Activated CD4-positive, alpha-beta memory T cell treated with anti-CD3 and anti-CD28 coated beads for 36 hours (primary cell): ENCODE measurements at regions not wholly inside any gene's neighbourhood (a gene's known extent, or its start where the extent isn't known, plus 50 kb on each side); places are given as distances from the start of the nearest gene placed in this dataset.

ENCODE experiments used
- CTCF ChIA-PET: fragments of 350-600 bp; sonication (Branson Sonifier 250); formaldehyde crosslinking; loops from one replicate; lab custom pipeline; 2021; ENCODE audit warnings: antibody characterized with exemption, inconsistent platforms; lab: Charles Lee
- POLR2A ChIA-PET: fragments of 350-600 bp; sonication (Branson Sonifier 250); formaldehyde crosslinking; loops from one replicate; lab custom pipeline; 2021; ENCODE audit warnings: antibody characterized with exemption; lab: Charles Lee
- DNase-seq: peaks from one replicate; pipeline ENCODE4 v3.0.0-alpha.2; 2020
- H3K27ac Mint-ChIP-seq: one replicate; pipeline ENCODE4 v1.8.0; 2021; ENCODE audit warnings: mixed read lengths
- H3K27me3 Mint-ChIP-seq: one replicate; pipeline ENCODE4 v1.8.0; 2021; ENCODE audit warnings: mixed read lengths
- H3K36me3 Mint-ChIP-seq: one replicate; pipeline ENCODE4 v1.8.0; 2021; ENCODE audit warnings: mixed read lengths
- H3K4me1 Mint-ChIP-seq: one replicate; pipeline ENCODE4 v1.8.0; 2021; ENCODE audit warnings: low read depth, mixed read lengths
- H3K4me3 Mint-ChIP-seq: one replicate; pipeline ENCODE4 v1.8.0; 2021; ENCODE audit warnings: mild to moderate bottlenecking, mixed read lengths
- H3K9me3 Mint-ChIP-seq: one replicate; pipeline ENCODE4 v1.8.0; 2021; ENCODE audit warnings: mixed read lengths
- intact Hi-C: fragments of 100-400 bp; cut with micrococcal nuclease; formaldehyde crosslinking; loops from one replicate; pipeline ENCODE4 v1.15.1; 2023

DNA sequence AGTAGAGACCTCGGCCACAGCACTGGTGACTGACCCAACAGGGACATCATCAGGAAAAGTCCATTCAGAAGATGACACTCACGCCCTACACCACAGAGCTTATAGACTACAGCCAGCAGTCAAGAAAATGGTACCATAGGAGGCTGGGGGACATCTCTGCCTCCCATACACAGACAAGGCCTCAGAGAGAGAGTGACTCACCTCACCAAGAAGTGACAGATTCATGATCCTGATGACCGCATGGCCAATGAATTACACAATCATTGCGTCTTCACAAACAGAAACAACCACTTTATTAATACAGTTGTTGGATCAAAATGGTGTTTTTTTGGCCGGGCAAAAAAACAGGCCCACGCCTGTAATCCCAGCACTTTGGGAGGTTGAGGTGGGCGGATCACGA lies 260.8 kb upstream of the TSHZ3 start:
- H3K4me1 Mint-ChIP-seq = no peaks in the 10 kb centered on the region
- no peak overlapping the region for H3K27ac Mint-ChIP-seq
- intact Hi-C loops = no loop called here

DNA sequence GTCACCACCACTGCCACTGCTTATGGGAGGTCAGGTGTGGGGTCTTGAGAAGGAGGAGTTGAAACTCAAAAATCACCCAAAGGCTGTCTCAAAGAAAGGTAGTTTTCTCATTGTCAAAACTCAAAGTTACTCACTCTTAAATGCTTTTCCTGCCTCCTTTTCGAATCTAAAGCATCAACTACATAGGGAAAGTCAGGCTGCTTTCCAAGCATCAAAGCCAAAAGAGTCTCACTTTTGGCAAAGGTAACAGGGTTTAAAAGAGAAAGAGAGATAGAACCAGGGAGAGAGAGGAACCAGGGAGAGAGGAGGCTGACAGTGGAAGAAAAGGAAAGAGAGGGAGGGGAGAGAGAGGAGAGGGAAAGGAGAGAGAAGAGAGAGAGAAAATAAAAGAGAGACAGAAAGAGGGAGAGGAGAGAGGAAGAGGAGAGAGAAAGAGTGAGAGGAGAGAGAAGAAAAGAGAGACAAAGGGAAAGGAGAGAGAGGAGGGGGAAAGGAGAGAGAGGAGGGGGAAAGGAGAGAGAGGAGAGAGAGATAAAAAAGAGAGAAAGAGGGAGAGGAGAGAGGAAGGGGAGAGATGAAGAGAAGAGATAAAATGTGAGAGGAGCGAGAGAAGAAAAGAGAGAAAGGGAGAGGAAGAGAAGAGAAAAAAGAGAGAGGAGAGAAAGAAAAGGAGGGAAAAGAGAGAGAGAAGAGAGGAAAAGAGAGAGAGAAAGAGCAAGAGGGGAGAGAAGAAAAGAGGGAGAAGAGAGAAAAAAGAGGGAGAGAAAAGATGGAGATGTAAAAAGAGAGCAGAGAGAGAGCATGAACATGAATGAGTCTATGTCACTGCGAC lies 262.0 kb upstream of the TSHZ3 start:
- Mint-ChIP-seq H3K9me3 (no peaks in the 10 kb centered on the region), H3K4me3 (no peak overlapping the region), H3K27ac (no peak overlapping the region), H3K4me1 (no peaks in the 10 kb centered on the region), H3K36me3 (no peaks in the 10 kb centered on the region), H3K27me3 (no peaks in the 10 kb centered on the region)
- intact Hi-C loops = no loop called here
- no peak for DNase-seq
- CTCF ChIA-PET = no interaction called here
- POLR2A ChIA-PET = no interaction called here

More for the DNA sequence above, 260.8 kb upstream of the TSHZ3 start:
- ChIA-PET POLR2A (no interaction called here), CTCF (no interaction called here)
- no peaks in the 10 kb centered on the region for H3K9me3 Mint-ChIP-seq
- H3K36me3 Mint-ChIP-seq = no peaks in the 10 kb centered on the region
- no peaks in the 10 kb centered on the region for H3K27me3 Mint-ChIP-seq
- no peak overlapping the region for H3K4me3 Mint-ChIP-seq
- no peak for DNase-seq

- no peaks in the 10 kb centered on the region for H3K27me3 Mint-ChIP-seq
- no peaks in the 10 kb centered on the region for H3K36me3 Mint-ChIP-seq
- ChIA-PET CTCF (no interaction called here), POLR2A (no interaction called here)
- H3K27ac Mint-ChIP-seq = no peak overlapping the region
- intact Hi-C loops = no loop called here
- no peaks in the 10 kb centered on the region for H3K9me3 Mint-ChIP-seq
- no peak for DNase-seq
- no peaks in the 10 kb centered on the region for H3K4me1 Mint-ChIP-seq
- H3K4me3 Mint-ChIP-seq = no peak overlapping the region
Measured at GRCh38 chr19:31612873-31613272, 263.6 kb upstream of the TSHZ3 start.

- Mint-ChIP-seq H3K27me3 (no peaks in the 10 kb centered on the region), H3K36me3 (no peaks in the 10 kb centered on the region), H3K4me1 (no peaks in the 10 kb centered on the region), H3K9me3 (no peaks in the 10 kb centered on the region), H3K4me3 (no peak overlapping the region), H3K27ac (no peak overlapping the region)
- ChIA-PET CTCF (no interaction called here), POLR2A (no interaction called here)
- no peak for DNase-seq
- intact Hi-C loops = no loop called here
Measured at GRCh38 chr19:31613683-31614219, 264.5 kb upstream of the TSHZ3 start.

DNA sequence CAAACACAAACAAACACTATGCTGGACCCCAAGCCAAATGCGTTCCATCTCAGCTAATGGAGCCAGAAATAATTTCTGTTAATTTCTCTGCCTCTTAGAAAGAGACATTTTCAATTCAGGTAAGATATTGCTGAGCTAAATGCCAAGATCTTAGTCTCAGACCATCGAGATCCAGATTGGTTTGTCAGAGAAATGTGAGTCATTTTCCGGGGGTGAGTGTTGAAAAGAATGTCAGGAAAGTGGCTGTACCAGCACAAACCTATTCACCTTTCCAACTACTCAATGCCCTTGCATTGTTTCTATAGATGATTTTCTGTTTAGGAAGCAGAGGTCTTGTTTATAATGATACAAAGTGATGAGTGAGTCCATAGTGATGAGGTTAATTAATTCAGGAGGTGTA lies 266.8 kb upstream of the TSHZ3 start:
- H3K4me1 Mint-ChIP-seq = no peaks in the 10 kb centered on the region
- DNase-seq = no peak
- H3K4me3 Mint-ChIP-seq = no peak overlapping the region
- no peak overlapping the region for H3K27ac Mint-ChIP-seq
- no peaks in the 10 kb centered on the region for H3K9me3 Mint-ChIP-seq
- intact Hi-C loops = no loop called here
- POLR2A ChIA-PET = no interaction called here
- CTCF ChIA-PET = no interaction called here
- H3K27me3 Mint-ChIP-seq = no peaks in the 10 kb centered on the region
- H3K36me3 Mint-ChIP-seq = no peaks in the 10 kb centered on the region

GRCh38 chr19:31617010-31617585 lies 267.9 kb upstream of the TSHZ3 start:
- ChIA-PET POLR2A (no interaction called here), CTCF (no interaction called here)
- H3K4me3 Mint-ChIP-seq = no peak overlapping the region
- no peaks in the 10 kb centered on the region for H3K27me3 Mint-ChIP-seq
- H3K36me3 Mint-ChIP-seq = no peaks in the 10 kb centered on the region
- peaks cover 3% of the 10 kb centered on the region for H3K9me3 Mint-ChIP-seq
- no peaks in the 10 kb centered on the region for H3K4me1 Mint-ChIP-seq
- intact Hi-C loops = no loop called here
- no peak for DNase-seq
- no peak overlapping the region for H3K27ac Mint-ChIP-seq

- no peak for DNase-seq
- H3K4me1 Mint-ChIP-seq = no peaks in the 10 kb centered on the region
- intact Hi-C loops = no loop called here
- peaks cover 3% of the 10 kb centered on the region for H3K27me3 Mint-ChIP-seq
- ChIA-PET CTCF (no interaction called here), POLR2A (no interaction called here)
- no peak overlapping the region for H3K27ac Mint-ChIP-seq
- no peak overlapping the region for H3K4me3 Mint-ChIP-seq
- H3K9me3 Mint-ChIP-seq = peaks cover 3% of the 10 kb centered on the region
- H3K36me3 Mint-ChIP-seq = no peaks in the 10 kb centered on the region
Measured at GRCh38 chr19:31625056-31625455, 275.8 kb upstream of the TSHZ3 start.

- Mint-ChIP-seq H3K9me3 (peaks cover 3% of the 10 kb centered on the region), H3K27me3 (peaks cover 3% of the 10 kb centered on the region), H3K4me1 (no peaks in the 10 kb centered on the region), H3K36me3 (no peaks in the 10 kb centered on the region), H3K27ac (no peak overlapping the region), H3K4me3 (no peak overlapping the region)
- CTCF ChIA-PET = no interaction called here
- intact Hi-C loops = no loop called here
- DNase-seq = no peak
- POLR2A ChIA-PET = no interaction called here
Measured at GRCh38 chr19:31625575-31625974, 276.3 kb upstream of the TSHZ3 start.

DNA sequence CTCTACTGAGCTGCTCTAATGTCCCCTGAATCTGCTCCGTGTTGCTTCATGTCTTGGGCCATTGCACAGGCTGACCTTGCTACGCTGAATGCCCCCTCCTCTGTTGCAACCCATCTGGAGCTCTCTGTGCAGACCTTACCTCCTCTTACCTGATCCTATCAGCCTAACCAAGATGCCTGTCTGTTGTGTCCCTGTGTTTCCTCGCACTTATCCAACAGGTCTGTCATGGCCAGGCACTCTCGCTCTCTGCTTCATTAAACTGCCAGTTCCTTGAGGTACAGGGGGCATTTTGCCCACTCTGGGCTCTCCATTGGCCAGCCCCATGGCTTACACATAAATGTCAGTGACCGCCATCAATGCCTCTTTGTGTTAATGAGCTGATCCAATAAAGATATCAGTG lies 277.7 kb upstream of the TSHZ3 start:
- DNase-seq = no peak
- intact Hi-C loops = no loop called here
- ChIA-PET CTCF (no interaction called here), POLR2A (no interaction called here)
- Mint-ChIP-seq H3K27ac (no peak overlapping the region), H3K9me3 (no peaks in the 10 kb centered on the region), H3K4me3 (no peak overlapping the region), H3K36me3 (no peaks in the 10 kb centered on the region), H3K4me1 (no peaks in the 10 kb centered on the region), H3K27me3 (peaks cover 3% of the 10 kb centered on the region)

GRCh38 chr19:31627620-31628365 lies 278.6 kb upstream of the TSHZ3 start:
- H3K4me3 Mint-ChIP-seq = no peak overlapping the region
- H3K9me3 Mint-ChIP-seq = no peaks in the 10 kb centered on the region
- intact Hi-C loops = no loop called here
- DNase-seq = no peak
- peaks cover 3% of the 10 kb centered on the region for H3K27me3 Mint-ChIP-seq
- no peak overlapping the region for H3K27ac Mint-ChIP-seq
- H3K36me3 Mint-ChIP-seq = no peaks in the 10 kb centered on the region
- ChIA-PET POLR2A (no interaction called here), CTCF (no interaction called here)
- no peaks in the 10 kb centered on the region for H3K4me1 Mint-ChIP-seq

- DNase-seq = no peak
- no peak overlapping the region for H3K4me3 Mint-ChIP-seq
- H3K4me1 Mint-ChIP-seq = no peaks in the 10 kb centered on the region
- H3K27me3 Mint-ChIP-seq = peaks cover 3% of the 10 kb centered on the region
- no peaks in the 10 kb centered on the region for H3K9me3 Mint-ChIP-seq
- H3K36me3 Mint-ChIP-seq = no peaks in the 10 kb centered on the region
- ChIA-PET CTCF (no interaction called here), POLR2A (no interaction called here)
- intact Hi-C loops = no loop called here
- no peak overlapping the region for H3K27ac Mint-ChIP-seq
Measured at GRCh38 chr19:31629579-31630363, 280.5 kb upstream of the TSHZ3 start.

DNA sequence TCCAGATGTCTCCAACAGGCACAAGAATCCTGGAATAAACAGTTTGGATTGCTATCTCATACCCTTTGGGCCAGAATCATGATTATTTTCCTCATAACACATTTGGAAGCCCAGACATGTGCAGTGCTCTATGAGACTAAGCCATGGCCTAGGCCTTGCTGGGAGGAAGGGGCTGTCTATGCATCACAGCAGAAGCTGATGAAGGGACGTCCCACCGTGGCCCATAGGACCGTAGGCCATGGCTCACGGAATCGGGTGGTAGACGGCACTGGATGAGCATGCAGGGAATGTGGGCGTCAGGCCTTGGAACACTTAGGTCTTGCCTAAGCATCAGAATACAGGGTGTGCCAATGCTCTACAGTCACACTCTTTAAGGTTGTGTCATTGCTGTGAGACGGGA lies 283.8 kb upstream of the TSHZ3 start:
- Mint-ChIP-seq H3K27me3 (peaks cover under 1% of the 10 kb centered on the region), H3K27ac (no peak overlapping the region), H3K9me3 (no peaks in the 10 kb centered on the region), H3K4me1 (no peaks in the 10 kb centered on the region), H3K36me3 (no peaks in the 10 kb centered on the region), H3K4me3 (no peak overlapping the region)
- ChIA-PET CTCF (no interaction called here), POLR2A (no interaction called here)
- intact Hi-C loops = no loop called here
- DNase-seq = no peak
